ENCODE measurements at regions not wholly inside any gene's neighbourhood (a gene's known extent, or its start where the extent isn't known, plus 50 kb on each side); places are given as distances from the start of the nearest gene placed in this dataset.

DNA sequence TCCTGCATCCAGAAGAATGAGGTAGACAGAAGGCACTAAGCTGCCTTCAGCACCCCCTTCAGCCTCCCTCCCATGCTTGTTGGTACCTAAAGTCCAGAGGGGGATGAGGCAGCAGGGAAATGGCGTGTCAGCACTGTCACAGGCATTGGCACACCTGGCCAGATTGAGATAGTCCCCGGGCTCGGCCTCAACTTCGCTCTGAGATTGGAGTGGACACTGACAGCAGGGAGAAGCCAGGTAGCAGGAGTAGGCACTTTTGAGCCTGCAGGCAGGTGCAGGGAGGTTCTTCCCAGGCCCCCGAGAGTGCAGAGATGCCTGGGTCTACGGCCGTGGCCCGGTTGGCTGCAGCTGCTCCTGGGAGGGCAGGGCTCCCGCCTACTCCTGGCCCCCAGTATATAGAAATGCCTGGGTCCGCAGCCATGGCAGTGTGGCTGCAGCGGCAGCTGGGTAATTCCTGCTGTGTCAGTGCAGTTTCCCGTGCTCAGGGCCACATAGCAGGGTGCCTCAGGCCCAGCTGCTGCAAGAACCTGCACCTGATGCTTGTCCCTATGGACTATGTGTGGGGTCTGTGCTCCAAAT, 160.3 kb downstream of the SLITRK6 start:
- TF ChIP-seq, protein P1, sequence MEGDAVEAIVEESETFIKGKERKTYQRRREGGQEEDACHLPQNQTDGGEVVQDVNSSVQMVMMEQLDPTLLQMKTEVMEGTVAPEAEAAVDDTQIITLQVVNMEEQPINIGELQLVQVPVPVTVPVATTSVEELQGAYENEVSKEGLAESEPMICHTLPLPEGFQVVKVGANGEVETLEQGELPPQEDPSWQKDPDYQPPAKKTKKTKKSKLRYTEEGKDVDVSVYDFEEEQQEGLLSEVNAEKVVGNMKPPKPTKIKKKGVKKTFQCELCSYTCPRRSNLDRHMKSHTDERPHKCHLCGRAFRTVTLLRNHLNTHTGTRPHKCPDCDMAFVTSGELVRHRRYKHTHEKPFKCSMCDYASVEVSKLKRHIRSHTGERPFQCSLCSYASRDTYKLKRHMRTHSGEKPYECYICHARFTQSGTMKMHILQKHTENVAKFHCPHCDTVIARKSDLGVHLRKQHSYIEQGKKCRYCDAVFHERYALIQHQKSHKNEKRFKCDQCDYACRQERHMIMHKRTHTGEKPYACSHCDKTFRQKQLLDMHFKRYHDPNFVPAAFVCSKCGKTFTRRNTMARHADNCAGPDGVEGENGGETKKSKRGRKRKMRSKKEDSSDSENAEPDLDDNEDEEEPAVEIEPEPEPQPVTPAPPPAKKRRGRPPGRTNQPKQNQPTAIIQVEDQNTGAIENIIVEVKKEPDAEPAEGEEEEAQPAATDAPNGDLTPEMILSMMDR (IDR thresholded peaks at IDR 0.05; ENCODE audit: low read depth, low read length): no peak
- TF ChIP-seq EZH2phosphoT487 (IDR thresholded peaks at IDR 0.05; ENCODE audit: low read depth): no peak
